Stimulated activated CD4-positive, alpha-beta T cell treated with anti-CD3 and anti-CD28 coated beads, Interleukin-1b, Interleukin-23, amount 100 ng/mL, for 24 hours (primary cell): ENCODE measurements at regions not wholly inside any gene's neighbourhood (a gene's known extent, or its start where the extent isn't known, plus 50 kb on each side); places are given as distances from the start of the nearest gene placed in this dataset.

Experiments
- DNase-seq, 4 experiments: peaks; one replicate each; pipeline ENCODE4 v3.0.0-alpha.2; 2020; ENCODE audit warnings: low read depth in 4 of 4, low spot score in 1 of 4

DNA sequence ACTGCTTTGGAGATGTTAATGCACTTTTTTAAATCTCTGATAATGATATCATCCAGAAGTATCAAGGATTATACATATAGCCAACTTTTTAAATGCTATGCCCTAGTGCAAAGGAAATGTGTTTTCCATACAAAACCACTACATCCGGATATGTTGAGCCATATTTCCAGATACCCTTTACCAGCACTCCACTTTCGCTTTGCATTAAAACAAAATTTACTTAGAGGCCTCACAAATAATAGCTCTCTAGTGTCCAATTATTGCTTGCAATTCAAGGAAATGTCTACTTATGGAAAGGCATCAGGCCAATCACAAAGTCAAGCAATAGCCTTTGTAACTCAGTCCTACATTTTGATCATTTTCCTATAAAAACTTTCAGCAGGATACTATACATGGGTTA is 1072.8 kb upstream of the INTU start:
- no peak for DNase-seq

DNA sequence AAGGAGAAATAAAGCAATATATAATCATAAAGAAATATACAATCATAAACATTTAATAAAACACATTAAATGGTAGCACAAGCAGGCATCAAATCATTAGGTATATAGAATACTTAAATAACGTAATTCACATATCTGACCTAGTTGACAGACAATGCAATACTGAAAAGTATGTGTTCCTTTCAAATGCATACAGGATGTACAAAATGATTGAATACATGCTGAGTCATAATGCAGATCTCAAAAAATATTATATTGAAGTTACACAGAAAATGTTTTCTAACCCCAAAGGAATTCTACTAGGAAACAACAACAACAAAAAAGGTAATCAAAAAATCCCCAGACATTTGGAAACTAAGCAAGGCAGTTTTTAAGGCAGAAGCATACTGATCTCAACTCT is 1072.0 kb upstream of the INTU start:
- DNase-seq: no peak

DNA sequence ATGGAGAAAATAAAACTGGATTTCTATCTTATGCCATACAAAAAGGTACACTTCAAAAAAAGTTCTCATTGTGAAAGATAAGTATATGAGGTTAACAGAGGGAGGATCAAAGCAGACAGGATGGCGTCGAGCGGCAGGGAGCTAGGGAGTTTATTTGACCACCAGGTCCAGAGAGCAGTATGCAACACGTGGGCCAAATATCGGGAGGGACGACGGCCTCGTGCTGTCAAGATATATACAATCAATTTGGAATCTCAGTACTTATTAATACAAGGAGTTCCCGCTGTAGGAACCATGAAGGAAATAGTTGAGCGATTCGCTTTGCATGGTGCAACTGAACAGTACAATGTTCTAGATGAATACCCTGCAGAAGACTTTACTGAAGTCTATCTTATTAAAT is 1069.4 kb upstream of the INTU start:
- DNase-seq: no peak

DNA sequence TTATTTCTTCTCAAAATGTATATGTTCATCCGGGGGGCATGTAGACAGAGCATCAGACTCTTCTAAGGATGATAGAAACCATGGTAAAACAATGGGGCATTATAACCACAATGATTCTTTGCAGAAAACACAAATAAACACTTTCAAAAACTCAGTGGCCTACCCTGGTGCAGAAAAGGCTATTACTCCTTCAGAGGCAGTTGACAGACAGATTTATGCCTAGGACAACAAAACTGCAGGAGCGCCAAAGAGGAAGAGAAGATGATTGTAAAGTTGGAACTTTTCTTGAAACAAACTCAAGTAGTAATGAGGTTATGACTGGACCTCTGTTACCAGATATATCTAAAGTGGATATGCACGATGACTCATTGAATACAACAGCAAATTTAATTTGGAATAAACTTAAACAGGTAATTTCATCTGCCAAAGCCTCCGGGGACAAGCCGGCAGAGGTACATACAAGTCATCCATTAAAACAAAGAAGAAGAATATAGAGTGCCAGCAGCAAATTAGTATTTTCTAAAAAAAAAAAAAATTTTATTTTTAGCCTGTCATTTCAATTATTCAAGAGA is 1068.4 kb upstream of the INTU start:
- no peak for DNase-seq

DNA sequence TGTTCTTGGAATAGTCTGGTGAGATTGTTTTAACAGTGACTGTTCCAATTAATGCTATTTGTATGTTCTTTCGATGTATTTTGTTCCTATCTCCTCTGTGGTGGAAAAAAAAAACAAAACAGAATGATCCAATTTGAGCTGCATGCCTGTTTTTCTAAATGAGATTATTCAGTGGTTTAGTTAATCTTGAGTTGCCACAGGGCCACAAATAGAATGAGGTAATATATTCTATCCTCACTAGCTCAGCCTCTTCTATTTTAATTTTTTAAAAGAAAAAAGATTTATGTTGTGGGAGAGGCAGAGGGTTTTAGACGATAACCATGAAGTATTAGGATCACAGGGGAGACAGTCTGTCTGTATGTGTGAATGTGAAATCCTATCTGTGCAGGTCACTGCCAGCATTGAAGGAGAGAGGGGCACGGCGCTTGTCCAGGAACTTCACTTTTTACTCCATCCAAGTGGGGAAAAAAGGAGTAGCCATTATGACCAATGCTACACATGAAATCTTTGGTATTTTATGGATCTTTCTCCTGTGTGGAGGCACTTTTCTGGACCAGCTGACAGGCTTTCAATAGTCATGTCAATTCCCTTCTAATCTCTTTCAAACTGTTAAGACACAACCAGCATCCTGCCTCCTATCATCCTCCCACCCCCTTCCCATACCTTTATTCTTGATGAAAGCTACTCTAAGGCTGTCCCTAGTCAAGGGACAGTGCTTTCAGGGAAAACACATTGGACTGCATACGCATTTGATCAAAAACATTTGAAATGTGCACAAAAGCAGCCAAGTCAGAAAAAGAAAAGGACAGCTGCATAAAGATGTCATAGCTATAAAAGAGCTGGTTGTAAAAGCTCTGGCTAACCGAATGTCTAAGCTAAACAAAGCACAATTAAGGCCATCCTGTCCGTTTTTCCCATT is 1063.8 kb upstream of the INTU start:
- no peak for DNase-seq

DNA sequence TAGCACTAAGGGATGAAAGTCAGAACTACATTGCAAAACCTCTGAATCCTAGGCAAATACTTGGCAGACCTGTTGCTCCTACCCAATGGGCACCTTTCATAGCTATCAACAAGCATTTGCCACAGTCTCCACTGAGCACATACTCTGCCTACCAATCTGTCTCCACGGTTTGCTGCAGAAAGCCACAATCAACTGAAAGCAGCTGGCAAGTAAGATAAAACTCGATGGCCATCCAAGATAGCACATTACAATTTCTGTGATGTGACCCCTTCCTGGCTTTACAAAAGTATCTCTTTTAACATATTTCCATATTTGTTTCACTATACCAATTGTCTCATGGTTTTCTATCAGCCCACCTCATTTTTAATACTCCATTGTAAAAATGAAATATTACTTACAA is 1060.5 kb upstream of the INTU start:
- no peak for DNase-seq

DNA sequence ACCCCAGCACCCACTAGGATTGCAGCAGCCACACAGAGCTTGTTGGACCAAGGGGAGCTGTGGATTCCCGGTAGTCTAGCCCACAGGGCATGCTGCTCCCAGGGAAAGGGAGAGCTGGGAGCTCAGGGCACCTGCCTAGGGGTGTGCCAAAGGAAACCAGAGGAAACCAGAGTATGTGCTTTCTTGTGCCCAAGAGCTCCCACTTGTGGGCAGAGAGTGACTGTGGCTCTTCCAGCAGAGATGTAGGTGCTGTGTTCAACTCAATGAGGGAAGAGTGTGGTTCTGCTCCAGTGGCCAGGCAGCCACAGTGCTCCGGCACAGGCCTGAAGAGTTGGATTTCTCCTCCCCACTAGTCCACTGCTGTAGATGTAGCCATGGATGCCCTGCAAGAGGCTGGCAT is 1050.0 kb upstream of the INTU start:
- no peak for DNase-seq

DNA sequence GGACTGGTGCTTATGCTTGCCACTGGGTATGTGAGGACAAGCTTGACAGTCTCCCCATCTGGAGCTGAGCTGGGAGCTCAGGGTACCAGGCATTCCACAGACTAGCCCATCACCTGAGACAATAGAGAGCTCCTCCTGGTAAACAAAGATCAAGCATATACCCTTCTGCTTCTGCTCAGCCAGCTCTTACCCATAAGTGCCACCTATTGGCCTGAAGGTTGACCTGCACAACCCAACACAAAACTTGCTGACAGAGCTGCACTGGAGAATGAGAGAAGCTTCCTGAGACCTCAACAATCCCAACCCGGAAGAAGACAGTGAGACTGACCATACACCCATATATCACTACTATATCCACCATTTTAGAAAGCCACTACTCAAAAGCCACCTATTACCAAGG is 1049.2 kb upstream of the INTU start:
- DNase-seq: no peak

DNA sequence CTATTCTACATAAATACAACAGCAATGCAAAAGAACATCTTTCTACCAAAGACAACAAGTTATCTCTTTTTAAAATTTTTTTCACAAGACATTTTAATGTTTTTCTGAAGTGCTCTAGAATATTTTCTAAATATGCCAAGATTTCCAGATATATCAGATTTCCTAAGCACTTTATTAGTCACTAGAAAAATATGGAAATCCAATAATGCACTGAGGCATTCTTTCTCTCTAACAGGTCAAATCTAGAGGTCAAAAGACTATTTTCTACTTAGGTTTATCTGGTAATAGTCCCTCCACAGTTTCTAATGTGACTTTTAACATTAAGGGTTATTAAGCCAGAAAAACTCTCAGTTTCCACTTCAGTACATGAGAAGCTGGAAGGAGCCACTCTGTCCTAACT is 1041.2 kb upstream of the INTU start:
- no peak for DNase-seq

DNA sequence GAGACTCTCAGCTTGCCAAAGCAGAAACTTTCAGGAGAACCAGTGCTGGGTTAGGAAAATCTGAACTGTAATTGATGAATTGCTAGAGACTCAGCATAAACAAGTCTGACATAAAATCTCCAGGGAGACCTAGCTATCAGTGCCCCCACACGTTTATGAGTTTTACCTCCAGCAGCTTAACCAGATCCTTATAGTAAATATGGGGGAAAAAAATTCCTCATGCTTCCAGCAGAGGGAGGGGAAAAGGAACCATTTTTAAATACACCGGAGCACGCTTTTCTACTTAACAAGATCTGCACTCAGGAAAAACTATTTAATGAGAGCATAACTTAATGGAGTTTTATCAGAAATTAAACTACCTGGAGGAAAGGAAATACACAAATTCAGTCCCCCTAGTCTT is 1040.7 kb upstream of the INTU start:
- no peak for DNase-seq

DNA sequence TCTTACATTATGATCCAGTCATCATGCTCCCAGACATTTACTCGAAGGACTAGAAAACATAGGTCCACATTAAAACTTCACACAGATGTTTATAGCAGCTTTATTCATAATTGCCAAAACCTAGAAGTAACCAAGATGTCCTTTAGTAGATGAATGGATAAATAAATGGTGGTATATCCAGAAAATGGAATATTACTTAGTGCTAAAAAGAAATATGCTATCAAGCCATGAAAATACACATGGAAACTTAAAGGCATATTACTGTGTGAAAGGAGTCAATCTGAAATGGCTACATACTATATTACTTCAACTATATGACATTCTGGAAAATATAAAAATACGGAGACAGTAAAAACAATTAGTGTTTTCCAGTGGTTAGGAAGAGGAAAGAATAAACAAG is 1039.1 kb upstream of the INTU start:
- no peak for DNase-seq

DNA sequence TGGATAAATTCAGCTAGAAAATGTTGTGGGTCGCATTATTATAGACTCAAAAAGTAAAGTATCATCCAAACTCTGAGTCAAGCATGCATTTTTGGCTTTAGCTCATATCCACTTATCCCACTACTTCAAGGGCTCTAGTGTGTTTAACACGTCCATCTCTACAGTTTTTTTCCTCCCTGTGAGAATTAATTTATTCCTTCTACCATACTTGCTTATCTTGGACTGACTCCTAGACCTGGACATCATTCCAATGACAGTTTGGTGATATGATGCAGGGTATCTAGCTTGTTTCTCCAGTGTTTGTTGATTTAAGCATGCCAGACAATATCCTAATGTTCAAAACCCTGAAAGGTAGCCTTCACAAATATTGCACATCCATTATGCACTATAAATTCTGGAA is 1037.1 kb upstream of the INTU start:
- no peak for DNase-seq

DNA sequence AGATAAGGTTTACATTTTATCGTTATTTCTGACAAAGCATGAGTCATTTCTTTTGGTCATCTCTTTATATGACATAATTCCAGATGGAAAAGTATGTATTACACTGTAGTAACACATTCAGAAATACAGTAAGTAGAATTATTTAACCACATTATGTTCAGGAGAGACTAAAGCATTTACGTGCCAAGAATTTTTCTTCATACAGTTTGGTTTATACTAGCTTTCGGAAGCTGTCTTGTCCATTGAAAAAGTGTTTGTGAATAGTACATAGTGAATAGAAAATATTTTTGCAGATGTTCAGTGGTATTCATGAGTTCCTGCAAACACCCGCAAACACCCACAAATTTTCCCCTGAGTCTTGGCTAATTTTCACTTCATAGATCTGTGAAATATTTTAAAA is 1033.0 kb upstream of the INTU start:
- DNase-seq: no peak

DNA sequence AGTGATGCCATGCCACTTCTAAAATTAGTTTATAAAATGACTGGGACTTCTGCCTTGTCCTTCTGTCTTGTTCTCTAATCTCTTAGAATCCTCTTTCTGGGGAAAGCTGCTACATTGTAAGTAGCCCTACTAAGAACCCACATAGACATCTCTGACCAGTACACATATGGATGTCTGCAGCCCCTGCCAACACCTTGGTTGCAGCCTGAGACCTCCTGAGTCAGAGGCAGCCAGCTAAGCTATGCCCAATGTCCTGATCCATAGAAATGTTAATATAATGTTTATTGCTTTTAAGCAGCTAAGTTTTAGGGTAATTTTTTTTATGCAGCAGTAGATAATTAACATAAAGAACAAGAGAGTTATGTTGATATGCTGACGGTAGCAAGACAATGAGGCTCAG is 1029.5 kb upstream of the INTU start:
- DNase-seq: no peak

DNA sequence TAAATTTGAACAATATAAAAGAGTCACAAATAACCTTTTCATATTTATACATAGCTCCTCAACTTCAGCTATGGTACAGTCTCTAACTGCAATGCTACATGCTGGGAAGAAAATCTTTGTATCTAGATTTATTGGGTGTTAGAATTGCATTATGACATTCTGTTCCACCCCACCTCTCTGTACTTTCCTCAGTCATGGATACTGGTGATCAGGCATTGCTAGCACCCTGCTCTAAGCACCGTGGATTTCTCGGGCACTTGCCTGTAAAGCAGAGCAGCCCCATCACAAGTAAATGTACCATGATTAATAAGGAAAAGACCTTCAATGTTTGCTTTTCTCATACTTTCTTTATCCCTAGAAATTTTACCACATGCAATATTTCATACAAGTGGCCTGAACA is 1028.9 kb upstream of the INTU start:
- no peak for DNase-seq

DNA sequence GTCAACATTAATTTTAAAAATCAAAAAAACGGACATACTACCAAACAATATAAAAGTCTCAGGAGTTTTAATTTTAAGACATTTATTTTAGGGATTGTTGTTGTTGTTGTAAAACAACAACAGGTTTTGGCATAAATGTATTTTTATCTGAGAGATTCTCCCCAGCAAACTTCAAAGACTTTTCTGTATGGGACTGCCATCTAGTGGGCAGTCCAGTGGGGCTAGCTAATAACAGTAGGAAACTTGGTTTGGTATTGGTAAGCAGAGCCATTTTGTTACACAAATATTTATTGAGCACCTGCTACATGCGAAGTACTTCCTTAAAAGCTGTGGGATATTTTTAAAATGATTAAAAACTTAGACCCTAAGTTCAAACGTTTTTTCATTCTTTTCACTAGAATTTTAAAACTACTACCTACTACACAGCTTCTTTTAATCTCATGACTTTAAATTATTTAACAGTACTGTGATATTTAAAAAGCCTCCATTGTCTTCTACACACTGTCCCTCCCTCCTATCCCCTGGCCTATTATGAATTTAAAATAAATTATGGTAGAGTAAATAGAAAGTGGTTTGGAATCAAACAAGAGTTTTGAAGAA is 1028.4 kb upstream of the INTU start:
- DNase-seq: no peak

DNA sequence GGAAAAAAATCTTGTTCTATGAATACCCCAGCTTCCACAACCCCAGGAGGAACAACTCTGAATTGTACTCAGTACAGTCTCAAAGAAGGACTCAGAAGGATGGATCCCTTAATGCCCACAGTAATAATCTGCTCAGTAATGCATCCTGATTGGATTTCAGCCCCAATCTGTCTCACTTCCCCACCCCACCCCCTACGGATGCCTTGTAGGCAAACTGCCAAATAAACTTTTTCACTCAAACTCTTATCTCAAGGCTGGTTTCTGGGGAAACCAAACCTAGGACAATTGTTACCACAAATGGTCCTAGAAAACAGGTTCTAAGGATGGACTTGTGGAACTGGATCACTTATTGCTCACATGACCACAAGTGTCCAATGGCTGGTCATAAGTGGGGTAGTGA is 1021.8 kb upstream of the INTU start:
- no peak for DNase-seq

DNA sequence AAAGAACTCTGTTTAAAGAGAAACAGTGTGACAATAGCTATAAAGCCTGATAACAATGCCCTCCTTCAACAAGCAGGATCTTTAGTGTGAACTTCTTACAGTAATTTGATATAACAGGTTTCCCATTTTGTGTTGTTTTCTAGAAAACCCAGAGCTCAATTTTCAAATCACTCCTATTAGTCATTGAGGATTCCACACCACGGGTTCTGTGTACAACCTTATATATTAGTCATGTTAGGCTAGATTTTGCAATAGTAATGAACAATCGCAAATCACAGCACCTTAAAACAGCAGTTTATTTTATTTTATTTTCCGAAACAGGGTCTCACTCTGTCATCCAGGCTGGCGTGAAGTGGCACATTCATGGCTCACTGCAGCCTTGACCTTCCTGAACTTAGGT is 1020.9 kb upstream of the INTU start:
- no peak for DNase-seq

DNA sequence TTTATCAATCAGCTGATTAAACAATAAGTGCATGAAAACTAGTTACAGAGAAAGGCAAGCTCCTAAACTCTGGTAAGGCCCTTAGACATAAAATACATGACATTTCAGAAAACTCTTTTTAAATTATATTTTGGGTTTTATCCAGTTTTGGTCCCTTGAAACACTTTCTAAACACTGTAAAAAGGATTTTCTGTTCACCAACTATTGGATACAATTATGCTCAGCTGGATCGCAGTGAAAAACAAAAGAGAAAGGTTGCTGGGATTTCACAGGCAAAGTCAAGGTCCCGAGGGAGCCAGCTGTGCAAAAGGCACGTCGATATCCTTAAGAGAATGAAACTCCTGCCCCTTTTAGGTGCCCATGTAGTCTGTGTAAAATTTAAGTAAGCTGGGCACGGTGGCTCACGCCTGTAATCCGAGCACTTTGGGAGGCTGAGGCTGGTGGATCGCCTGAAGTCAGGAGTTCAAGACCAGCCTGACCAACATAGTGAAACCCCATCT is 1018.4 kb upstream of the INTU start:
- DNase-seq: no peak

DNA sequence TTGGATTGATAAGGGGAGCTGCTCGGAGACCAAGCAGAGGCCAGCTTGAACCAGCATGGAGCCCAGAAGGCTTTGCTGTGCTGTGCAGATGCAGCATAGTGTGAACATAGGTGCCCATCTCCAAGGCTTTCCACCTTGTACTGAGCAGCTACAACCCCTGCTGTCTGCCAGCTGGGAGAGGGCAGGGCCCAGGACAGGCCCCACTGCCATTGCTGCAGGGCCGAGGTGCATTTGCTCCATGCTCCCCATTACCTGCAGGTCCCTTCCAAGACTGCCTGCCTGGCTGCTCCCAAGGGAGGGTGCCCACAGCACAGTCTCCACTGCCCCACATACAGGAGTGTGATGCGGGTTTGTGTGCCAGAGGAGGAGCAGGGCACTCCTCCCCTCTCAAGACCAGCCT is 1016.0 kb upstream of the INTU start:
- DNase-seq: no peak

DNA sequence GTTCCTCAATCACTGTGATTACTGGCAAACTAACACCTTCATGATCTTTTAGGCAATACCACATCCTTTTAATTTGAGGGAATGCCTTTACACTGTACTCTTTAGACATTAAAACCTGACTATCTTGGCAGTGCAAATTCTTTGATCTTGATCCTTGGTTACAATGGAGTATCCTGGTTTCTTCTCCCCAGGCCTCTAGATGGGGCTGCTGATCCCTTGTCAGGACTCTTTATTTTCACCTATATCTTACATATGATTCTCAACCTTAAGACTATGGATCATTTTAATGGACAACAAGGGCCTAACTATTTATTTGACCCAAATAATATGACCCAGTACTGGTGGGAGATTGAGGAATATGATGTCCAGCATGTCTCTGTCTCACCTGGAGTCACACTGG is 1005.5 kb upstream of the INTU start:
- no peak for DNase-seq

DNA sequence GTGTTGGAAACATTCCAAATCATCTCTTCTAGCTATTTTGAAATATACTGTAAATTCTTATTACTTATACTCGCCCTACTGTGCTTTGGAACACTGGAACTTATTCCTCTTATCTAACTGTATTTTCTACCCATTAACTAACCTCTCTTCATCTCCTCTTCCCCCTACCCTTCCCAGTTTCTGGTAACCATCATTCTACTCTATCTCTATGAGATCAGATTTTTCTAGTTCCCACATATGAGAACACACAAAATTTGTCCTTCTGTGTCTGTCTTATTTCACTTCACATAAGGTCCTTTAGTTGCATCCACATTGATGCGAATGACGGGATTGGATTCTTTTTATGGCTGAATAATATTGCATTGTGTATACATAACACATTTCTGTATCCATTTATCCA is 1003.8 kb upstream of the INTU start:
- DNase-seq: no peak
